Central memory CD8-positive, alpha-beta T cell (primary cell): ENCODE measurements at regions not wholly inside any gene's neighbourhood (a gene's known extent, or its start where the extent isn't known, plus 50 kb on each side); places are given as distances from the start of the nearest gene placed in this dataset.

Experiments
- ATAC-seq: fragments of 150-1000 bp; cut with Tn5 transposase; replicated peaks from 2 replicates; pipeline ENCODE4 v1.10.0; 2022; ENCODE audit warnings: mild to moderate bottlenecking, moderate FRiP score, moderate number of reproducible peaks; ENCODE audit not compliant: poor library complexity, severe bottlenecking; ENCODE audit errors: extremely low read depth
- DNase-seq, 2 donors: peaks; one replicate each; pipeline ENCODE4 v3.0.0; 2021; ENCODE audit warnings: low spot score in 2 of 2
- H3K27ac Mint-ChIP-seq: one replicate; pipeline ENCODE4 v1.8.0; 2022; ENCODE audit warnings: low read depth, mild to moderate bottlenecking, moderate library complexity, mixed read lengths
- H3K27me3 Mint-ChIP-seq: one replicate; pipeline ENCODE4 v1.8.0; 2022; ENCODE audit warnings: mixed read lengths
- H3K36me3 Mint-ChIP-seq: one replicate; pipeline ENCODE4 v1.8.0; 2022; ENCODE audit warnings: mild to moderate bottlenecking, moderate library complexity, mixed read lengths; ENCODE audit not compliant: insufficient read depth
- H3K4me1 Mint-ChIP-seq: one replicate; pipeline ENCODE4 v1.8.0; 2022; ENCODE audit warnings: mixed read lengths
- H3K4me3 Mint-ChIP-seq: one replicate; pipeline ENCODE4 v1.8.0; 2022; ENCODE audit warnings: mild to moderate bottlenecking, moderate library complexity, mixed read lengths
- H3K9me3 Mint-ChIP-seq: one replicate; pipeline ENCODE4 v1.8.0; 2022; ENCODE audit warnings: mixed read lengths

GRCh38 chr5:129821477-129822131, 73.7 kb downstream of the MINAR2 start:
- H3K9me3 Mint-ChIP-seq = peaks cover 6% of the 10 kb centered on the region
- DNase-seq = no peak
- no peak overlapping the region for H3K4me3 Mint-ChIP-seq
- no peak for ATAC-seq
- no peaks in the 10 kb centered on the region for H3K4me1 Mint-ChIP-seq
- H3K36me3 Mint-ChIP-seq = no peaks in the 10 kb centered on the region
- H3K27me3 Mint-ChIP-seq = peaks cover 18% of the 10 kb centered on the region
- no peak overlapping the region for H3K27ac Mint-ChIP-seq

GRCh38 chr5:129830288-129830687, 74.0 kb upstream of the CHSY3 start:
- DNase-seq (no peak), ATAC-seq (no peak)
- Mint-ChIP-seq H3K27ac (no peak overlapping the region), H3K36me3 (no peaks in the 10 kb centered on the region), H3K4me1 (no peaks in the 10 kb centered on the region), H3K9me3 (peaks cover 5% of the 10 kb centered on the region), H3K4me3 (no peak overlapping the region), H3K27me3 (peaks cover 7% of the 10 kb centered on the region)

GRCh38 chr5:129836321-129836720, 67.9 kb upstream of the CHSY3 start:
- peaks cover 4% of the 10 kb centered on the region for H3K9me3 Mint-ChIP-seq
- H3K27me3 Mint-ChIP-seq = peaks cover 7% of the 10 kb centered on the region
- H3K27ac Mint-ChIP-seq = no peak overlapping the region
- H3K36me3 Mint-ChIP-seq = no peaks in the 10 kb centered on the region
- ATAC-seq (no peak), DNase-seq (no peak)
- no peak overlapping the region for H3K4me3 Mint-ChIP-seq
- no peaks in the 10 kb centered on the region for H3K4me1 Mint-ChIP-seq

GRCh38 chr5:129844764-129845163, 59.5 kb upstream of the CHSY3 start:
- peaks cover 17% of the 10 kb centered on the region for H3K27me3 Mint-ChIP-seq
- DNase-seq (no peak), ATAC-seq (no peak)
- H3K27ac Mint-ChIP-seq = no peak overlapping the region
- H3K4me1 Mint-ChIP-seq = no peaks in the 10 kb centered on the region
- H3K36me3 Mint-ChIP-seq = no peaks in the 10 kb centered on the region
- no peaks in the 10 kb centered on the region for H3K9me3 Mint-ChIP-seq
- H3K4me3 Mint-ChIP-seq = no peak overlapping the region

- DNase-seq (peak; percentile 13 to 43), ATAC-seq (no peak)
- Mint-ChIP-seq H3K4me3 (no peak overlapping the region), H3K36me3 (no peaks in the 10 kb centered on the region), H3K9me3 (no peaks in the 10 kb centered on the region), H3K27me3 (no peaks in the 10 kb centered on the region), H3K4me1 (no peaks in the 10 kb centered on the region), H3K27ac (no peak overlapping the region)
Measured at GRCh38 chr5:129852747-129853352, 51.4 kb upstream of the CHSY3 start.

- Mint-ChIP-seq H3K9me3 (no peaks in the 10 kb centered on the region), H3K27ac (no peak overlapping the region), H3K27me3 (no peaks in the 10 kb centered on the region), H3K36me3 (no peaks in the 10 kb centered on the region), H3K4me3 (no peak overlapping the region), H3K4me1 (no peaks in the 10 kb centered on the region)
- DNase-seq = no peak
- ATAC-seq = no peak
Measured at GRCh38 chr5:129853588-129853987, 50.7 kb upstream of the CHSY3 start.
